Kasumi-1 (cell line): ENCODE measurements at regions not wholly inside any gene's neighbourhood (a gene's known extent, or its start where the extent isn't known, plus 50 kb on each side); places are given as distances from the start of the nearest gene placed in this dataset.

ENCODE experiments used
- DNase-seq, 2 experiments: peaks; one replicate each; lab custom pipeline; 2025; lab: John Stamatoyannopoulos, UW

GRCh38 chr3:83302091-83302490, 1540.6 kb upstream of the GBE1 start:
- no peak for DNase-seq

DNA sequence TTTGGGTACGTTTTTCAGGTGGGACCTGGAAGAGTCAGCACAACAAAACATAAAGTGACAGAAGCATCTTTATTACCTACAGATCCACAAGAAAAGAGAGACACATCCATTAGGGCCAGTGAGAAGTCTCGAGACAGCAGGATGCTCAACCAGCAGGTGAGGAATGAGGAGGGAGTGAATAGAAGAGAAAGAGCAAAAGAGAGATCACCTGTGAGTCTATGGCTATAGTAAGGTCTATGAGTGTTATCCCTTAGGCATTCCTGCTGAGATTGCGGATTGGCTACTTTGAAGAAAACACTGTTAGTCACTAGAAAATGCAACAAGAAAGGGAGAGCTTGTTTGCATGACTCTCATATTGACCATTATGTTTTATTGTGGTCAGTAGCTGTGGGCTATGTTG, 1556.2 kb upstream of the GBE1 start:
- DNase-seq = no peak

DNA sequence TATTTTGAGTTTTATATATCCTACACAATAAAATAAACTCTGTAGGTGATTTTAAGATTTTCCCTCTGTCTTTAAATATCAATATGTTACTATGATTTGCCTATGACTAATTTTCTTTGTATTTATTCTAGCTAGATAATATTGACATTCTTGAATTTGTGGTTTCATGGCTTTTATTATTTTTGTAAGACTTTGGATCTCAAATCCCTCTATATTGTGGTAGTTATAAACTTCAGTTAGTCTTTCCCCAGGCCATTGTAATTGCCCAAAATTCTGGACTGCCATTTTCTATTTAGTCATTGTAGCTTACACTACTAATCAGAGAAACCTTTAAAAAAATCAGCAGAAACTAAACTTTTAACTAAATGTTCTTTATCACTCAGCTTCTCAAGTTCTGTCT, 1559.3 kb upstream of the GBE1 start:
- DNase-seq = no peak

DNA sequence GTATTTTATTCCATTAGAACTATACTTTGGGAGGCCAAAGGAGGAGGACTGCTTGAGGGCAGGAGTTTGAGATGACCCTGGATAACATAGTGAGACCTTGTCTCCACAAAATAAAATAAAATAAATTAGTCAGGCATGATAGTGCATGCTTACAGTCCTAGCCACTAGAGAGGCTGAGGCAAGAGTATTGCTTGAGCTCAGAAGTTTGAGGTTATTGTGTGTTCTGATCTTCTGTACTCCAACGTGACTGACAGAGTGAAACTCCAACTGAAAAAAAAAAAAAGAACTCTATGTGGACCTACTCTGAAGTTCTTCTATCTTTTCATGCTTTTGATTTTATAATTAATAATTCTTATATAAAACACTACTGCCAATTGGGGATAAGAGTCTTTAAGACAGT, 1560.0 kb upstream of the GBE1 start:
- DNase-seq = no peak

DNA sequence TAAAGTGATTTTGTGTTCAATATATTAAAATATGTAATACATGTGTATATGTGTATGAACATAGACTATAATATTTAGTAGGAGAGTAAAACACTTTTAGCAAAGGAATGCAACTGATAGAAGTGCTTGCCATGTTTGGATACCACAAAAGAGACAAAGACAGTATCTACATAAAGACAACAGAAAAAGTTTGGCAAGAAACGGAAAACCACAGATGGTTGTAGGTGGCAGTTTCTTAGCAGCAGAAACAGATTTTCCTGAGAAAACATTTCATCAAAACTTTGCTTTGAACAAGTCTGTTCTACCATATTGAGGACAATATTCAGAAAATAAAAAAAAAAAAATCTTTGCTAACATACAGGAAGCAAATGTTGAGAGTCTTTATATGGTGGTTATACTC, 1560.4 kb upstream of the GBE1 start:
- no peak for DNase-seq

- no peak for DNase-seq
Measured at GRCh38 chr3:83354205-83354604, 1592.8 kb upstream of the GBE1 start.

- no peak for DNase-seq
Measured at GRCh38 chr3:83393276-83393675, 1565.5 kb upstream of the CADM2 start.

GRCh38 chr3:83403927-83404326, 1554.9 kb upstream of the CADM2 start:
- DNase-seq = no peak

- DNase-seq = no peak
Measured at GRCh38 chr3:83426300-83426699, 1532.5 kb upstream of the CADM2 start.

DNA sequence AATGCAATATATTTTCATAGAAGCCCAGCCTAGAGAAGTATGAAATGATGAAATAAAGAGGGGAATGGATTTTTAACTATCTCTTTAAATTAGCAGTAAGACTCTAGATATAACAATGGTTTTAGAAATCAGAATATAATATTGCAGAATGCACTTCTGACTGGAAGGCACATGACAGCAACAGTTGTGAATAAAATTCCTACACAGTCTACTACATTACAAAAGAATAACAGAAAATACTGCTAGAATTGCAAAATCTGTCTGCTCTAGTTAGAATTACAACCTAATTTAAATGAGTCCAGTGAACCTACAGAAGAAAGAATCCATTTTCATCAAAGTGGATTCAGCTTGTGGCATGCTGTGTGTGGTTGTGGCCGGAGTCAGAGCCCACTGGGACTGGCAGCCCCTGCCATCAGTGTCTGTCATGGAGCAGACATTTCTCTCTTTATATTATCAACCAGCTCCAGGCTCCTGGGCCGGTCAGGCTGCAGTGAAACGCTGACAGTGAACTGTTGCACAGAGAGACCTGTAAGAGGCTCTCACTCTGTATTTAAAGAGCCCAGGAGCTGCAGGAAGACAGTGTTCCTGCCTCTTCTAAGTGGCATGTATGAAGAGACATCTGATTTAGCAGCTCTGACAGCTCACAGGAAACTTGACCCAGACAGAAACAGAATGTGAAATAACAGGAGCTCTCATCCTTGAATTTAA, 1523.8 kb upstream of the CADM2 start:
- DNase-seq = no peak

DNA sequence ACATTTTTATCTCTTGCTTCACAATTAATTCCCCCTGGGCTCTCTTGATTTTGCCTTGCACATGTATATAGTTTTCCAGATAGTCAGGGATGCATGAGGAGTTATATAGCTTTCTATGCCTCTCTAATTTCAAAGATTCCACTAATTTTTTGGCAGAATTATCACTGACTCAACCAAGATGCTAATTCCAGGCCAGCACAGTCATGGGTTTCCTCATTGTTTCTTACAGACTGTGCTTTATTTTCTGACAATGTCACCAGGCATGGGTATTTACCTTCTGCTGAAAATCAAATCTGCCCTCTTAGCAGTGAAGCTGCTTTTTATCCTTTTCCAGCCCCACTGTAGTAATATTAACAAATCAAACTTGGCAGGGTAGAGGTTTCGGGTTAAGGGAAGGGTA, 1520.6 kb upstream of the CADM2 start:
- no peak for DNase-seq

DNA sequence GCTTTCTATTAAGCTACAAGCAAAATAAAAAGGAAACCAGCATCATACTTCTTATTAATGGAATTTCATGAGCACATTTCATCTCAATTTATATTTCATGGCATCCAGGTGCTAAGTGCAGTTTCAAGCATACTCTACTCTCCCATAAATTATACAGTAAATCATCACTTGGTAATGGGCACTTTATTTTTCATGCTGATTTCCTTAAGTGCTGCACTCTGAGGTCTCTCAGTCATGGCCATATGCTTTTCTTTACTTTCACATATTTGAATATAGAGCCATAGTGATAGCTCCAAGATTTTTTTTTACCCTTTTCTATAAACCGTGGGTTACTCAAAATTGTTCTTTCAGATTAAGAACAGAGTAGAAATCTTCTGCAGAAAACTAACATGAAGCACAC, 1505.7 kb upstream of the CADM2 start:
- no peak for DNase-seq

GRCh38 chr3:83454353-83454752, 1504.4 kb upstream of the CADM2 start:
- DNase-seq = no peak

GRCh38 chr3:83457551-83457950, 1501.2 kb upstream of the CADM2 start:
- DNase-seq = peak; percentile 84 to 87

GRCh38 chr3:83460052-83460451, 1498.7 kb upstream of the CADM2 start:
- DNase-seq = no peak

GRCh38 chr3:83461411-83461810, 1497.4 kb upstream of the CADM2 start:
- no peak for DNase-seq

DNA sequence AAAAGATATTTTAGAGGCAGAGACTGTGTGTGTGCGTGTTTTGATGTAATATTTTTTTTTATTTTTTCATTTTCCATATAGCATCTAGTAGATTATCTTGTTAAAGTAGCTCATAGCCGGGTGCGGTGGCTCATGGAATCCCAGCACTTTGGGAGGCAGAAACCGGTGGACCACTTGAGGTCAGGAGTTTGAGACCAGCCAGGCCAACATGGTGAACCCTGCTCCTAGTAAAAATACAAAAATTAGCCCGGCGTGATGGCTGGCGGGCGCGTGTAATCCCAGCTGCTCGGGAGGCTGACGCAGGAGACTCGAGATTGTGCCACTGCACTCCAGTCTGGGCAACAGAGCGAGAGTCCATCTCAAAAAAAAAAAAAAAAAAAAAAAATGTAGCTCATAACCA, 1481.2 kb upstream of the CADM2 start:
- no peak for DNase-seq

- DNase-seq = no peak
Measured at GRCh38 chr3:83482402-83483070, 1476.3 kb upstream of the CADM2 start.

DNA sequence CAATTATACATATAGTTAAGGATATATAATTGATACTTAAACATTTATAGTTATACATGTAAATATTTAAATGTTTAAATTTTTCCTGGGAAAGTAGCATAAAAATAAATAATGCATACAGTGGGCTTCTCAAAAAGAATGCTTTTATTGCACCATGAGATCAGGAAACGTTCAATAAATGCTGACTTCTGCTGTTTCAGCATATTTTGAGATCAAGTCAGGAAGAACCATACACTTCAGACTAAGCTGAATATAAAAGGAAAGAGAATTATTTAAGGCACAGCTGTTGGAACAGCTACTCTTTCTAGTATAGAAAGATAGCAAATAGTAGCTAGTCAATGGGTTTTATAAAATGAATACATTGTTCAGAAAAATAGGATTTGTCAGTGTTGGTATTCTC, 1462.3 kb upstream of the CADM2 start:
- no peak for DNase-seq

DNA sequence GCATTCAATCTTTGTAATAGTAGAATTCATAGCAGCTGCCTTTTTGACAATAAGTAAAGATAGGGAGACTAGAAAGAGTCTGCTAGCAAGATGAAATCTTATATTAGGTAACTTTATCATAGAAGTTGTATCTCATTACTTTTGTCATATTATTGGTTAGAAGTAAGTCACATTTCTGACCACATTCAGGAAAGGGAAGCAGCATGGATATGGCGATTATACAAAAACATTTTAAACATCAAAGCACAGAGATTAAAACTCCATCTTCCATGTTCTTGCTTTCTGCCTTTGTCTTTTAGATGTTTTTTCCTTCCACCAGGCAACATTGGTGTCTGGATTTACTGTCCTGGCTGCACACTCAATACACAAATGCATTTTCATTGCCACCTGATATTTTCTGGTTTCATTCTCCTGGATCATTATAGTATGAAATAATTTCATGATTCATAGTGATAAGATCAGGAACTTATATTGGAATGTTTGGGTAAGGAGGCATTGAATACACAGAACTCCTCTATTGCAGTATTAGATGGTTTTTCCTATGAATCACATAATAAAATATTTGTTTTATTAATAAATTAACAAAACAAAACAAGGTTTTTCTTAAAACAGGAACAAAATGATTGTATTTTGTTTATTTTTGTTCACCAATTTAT, 1460.3 kb upstream of the CADM2 start:
- no peak for DNase-seq

GRCh38 chr3:83500422-83500821, 1458.4 kb upstream of the CADM2 start:
- no peak for DNase-seq

- no peak for DNase-seq
Measured at GRCh38 chr3:83500931-83501330, 1457.9 kb upstream of the CADM2 start.

DNA sequence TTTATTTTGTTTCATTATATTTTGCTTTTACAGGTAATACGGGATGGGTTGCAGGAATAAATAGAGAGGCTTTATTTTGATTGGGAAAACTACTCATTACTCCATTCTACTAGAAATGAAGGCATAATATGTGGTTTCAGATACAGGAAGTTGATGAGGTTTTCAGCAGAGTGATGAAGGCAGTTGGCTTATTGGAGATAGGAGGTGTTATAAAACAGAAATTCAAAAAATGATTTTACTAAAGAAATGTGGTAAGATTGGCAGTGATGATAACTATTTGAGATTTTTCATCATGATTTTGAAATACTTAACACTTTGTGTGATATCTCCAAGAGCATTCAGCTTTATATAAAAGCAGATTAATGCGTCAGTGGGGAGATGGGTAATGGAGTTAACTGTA, 1445.7 kb upstream of the CADM2 start:
- peak in 1 of 2 experiments; percentile 22 for DNase-seq
